ENCODE measurements at regions not wholly inside any gene's neighbourhood (a gene's known extent, or its start where the extent isn't known, plus 50 kb on each side); places are given as distances from the start of the nearest gene placed in this dataset.

DNA sequence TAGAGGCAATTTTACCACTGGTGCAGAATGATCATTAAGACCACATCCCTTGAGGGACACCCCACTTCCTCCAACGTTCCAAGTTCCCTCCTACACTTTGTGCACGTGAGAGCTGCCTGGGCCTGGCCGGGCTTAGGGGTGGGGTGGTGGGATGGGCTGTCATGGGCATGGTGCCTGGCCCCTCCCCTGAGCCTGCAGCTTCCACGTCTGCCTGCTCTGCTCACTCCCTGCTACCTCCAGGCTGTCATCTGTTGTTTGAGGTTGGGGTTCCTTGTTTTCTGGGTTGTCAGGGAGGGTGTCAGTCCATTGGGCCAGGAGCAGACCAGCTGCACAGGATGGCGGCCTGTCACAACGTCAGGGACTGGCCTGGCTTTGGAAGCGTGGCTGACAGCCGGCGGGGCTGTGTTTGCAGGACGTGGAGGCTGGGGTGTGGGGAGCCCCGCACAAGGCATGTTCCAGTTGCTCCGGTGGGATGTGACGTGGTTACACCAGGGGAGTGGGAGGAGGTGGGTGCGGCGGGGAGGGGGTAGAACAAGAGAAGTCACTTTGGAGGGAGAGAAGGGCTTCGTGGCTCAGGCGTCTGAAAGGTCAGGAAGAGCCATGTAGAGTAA lies 72.3 kb downstream of the RTP5 start:
- POLR2A ChIA-PET: no interaction called here
- no peak for DNase-seq (ENCODE audit: low read depth, low spot score)
- no peak overlapping the region for H3K4me3 ChIP-seq (ENCODE audit: low read depth, low read length)
- CTCF ChIA-PET: interaction anchor here (1.3 to 1.6 kb wide), 2 partner anchors 9 kb away, joined by 4 to 5 read pairs; no protein-coding TSS in a partner anchor
- TF ChIP-seq, protein P1, sequence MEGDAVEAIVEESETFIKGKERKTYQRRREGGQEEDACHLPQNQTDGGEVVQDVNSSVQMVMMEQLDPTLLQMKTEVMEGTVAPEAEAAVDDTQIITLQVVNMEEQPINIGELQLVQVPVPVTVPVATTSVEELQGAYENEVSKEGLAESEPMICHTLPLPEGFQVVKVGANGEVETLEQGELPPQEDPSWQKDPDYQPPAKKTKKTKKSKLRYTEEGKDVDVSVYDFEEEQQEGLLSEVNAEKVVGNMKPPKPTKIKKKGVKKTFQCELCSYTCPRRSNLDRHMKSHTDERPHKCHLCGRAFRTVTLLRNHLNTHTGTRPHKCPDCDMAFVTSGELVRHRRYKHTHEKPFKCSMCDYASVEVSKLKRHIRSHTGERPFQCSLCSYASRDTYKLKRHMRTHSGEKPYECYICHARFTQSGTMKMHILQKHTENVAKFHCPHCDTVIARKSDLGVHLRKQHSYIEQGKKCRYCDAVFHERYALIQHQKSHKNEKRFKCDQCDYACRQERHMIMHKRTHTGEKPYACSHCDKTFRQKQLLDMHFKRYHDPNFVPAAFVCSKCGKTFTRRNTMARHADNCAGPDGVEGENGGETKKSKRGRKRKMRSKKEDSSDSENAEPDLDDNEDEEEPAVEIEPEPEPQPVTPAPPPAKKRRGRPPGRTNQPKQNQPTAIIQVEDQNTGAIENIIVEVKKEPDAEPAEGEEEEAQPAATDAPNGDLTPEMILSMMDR (IDR thresholded peaks at IDR 0.05; ENCODE audit: insufficient read depth, low read length, missing control alignments): no peak

DNA sequence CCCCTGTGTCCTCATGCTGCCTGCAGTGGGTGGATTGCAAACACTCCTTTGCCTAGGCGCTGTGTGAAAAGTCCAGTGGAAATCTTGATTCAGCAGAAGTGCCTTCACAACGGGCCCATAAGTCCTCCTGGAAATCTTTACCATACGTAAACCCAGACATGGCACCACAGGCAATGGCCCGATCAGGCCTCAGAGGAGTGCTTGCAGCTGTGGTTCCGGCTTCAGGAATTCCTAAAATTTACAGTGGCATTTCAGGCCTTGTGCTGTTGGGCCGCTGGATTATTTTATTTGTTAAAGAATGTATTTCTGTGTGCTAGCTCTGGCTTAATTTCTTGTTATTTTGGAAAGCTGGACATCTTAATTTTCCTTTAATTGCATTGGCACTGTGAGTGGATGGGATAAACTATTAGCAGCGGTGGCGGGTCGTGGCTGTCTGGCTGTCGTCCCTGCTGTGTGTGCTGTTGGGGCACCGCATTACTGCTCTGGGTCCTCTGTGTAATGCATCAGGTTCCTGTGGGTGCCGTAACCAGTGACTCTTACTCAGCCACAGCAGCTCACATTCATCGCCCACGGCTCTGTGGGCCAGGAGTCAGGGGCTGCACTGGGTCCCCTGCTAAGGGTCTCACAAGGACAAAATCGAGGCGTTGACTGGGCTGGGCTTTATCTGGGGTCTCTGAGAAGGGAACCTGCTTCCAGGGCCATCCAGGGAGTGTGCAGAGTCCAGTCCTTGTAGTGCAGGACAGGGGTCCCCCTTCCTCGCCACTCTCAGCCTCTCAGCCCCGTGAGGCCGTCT lies 73.1 kb downstream of the RTP5 start:
- POLR2A ChIA-PET: no interaction called here
- CTCF ChIA-PET: interaction anchor here (1.3 kb wide), 1 partner anchor 8 kb away, joined by 5 read pairs; no protein-coding TSS in a partner anchor
- no peak for DNase-seq (ENCODE audit: low read depth, low spot score)
- H3K4me3 ChIP-seq (ENCODE audit: low read depth, low read length): no peak overlapping the region
- TF ChIP-seq, protein P1 (IDR thresholded peaks at IDR 0.05; ENCODE audit: insufficient read depth, low read length, missing control alignments): no peak

DNA sequence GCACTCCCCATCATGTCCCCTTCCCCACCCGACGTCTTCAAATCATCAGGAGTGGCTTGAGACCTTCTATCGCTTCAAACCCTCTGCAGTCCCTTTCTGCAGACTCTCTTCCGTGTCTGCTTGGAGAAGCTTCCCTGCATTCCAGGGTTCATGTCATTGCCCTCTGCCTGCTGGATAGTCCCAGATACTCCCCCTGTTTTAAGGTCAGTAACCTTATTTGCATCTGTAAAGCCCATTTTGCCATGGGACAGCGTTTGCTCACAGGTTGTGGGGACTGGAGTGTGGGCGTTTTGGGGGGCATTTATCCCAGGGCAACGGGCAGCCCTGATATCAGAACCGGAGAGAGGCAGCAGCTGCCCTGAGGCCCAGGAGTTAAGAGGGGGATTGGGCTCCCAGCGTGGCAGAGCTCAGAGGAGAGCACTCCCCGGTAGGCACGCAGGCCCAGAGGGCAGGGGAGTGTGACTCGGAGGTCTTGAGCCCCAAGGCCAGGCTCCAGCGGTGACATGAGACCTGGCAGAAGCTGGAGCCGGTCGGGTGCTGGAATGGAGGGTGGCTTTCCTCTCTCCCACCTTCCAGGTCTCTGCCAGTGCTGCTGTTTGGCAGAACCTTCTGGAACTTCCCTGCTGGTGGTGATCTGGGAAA lies 73.8 kb downstream of the RTP5 start:
- ChIA-PET POLR2A (no interaction called here), CTCF (interaction anchor here (1.3 kb wide), 1 partner anchor 8 kb away, joined by 5 read pairs; no protein-coding TSS in a partner anchor)
- DNase-seq (ENCODE audit: low read depth, low spot score): no peak
- no peak overlapping the region for H3K4me3 ChIP-seq (ENCODE audit: low read depth, low read length)
- TF ChIP-seq, protein P1 (IDR thresholded peaks at IDR 0.05; ENCODE audit: insufficient read depth, low read length, missing control alignments): no peak

DNA sequence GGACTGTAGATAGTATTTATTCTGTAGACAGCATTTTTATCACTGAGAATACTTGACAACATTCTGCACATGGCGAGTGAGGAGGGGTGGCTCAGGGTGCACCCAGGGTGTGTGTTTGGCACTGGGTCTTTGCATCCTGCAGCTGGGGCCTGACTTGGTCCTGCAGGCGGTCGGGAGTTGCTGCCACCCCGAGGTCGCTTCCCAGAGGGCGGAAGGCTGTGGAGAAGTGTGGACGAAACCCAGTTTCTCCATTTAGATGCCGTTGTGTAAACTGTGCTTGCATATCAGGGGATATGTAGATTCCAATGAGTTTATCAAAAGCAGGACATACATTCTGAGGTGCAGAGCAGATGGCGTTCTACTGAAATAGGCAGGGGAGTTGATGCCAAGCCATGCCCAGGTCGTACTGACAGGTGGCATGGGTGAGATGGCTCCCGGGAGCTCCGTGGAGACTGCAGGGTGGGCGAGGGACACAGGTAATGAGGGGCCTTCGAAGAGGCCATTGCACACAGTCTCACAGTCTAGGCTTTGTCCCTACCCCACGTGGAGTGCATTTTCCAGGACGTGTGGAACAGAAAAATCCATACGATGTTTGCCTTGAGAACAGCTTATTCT lies 74.5 kb downstream of the RTP5 start:
- CTCF ChIA-PET: no interaction called here
- TF ChIP-seq, protein P1 (IDR thresholded peaks at IDR 0.05; ENCODE audit: insufficient read depth, low read length, missing control alignments): no peak
- POLR2A ChIA-PET: no interaction called here

DNA sequence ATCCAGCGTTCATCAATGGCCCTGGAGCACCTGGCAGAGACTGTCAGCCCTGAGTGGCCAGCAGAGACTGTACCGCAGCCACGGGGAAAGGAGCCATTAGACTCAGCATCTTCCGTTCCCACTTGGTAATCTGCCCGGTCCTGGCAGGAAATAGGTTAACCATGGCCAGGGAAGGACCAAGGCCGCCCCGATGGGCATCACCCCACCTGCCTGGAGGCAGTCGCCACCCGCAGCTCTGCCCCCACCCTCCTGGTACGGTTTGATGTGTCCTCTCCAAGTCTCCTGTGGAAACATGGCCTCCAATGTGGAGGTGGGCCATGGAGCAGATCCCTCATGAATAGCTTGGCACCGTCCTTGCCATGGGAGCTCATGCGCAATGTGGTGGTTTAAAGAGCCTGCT lies 75.3 kb downstream of the RTP5 start:
- DNase-seq (ENCODE audit: low read depth, low spot score): no peak
- ChIA-PET CTCF (interaction anchor here (1.1 kb wide), 1 partner anchor 10 kb away, joined by 3 read pairs; no protein-coding TSS in a partner anchor), POLR2A (no interaction called here)
- no peak overlapping the region for H3K4me3 ChIP-seq (ENCODE audit: low read depth, low read length)
- TF ChIP-seq, protein P1 (IDR thresholded peaks at IDR 0.05; ENCODE audit: insufficient read depth, low read length, missing control alignments): no peak

More for the DNA sequence above, 74.5 kb downstream of the RTP5 start:
- DNase-seq (ENCODE audit: low read depth, low spot score): no peak
- no peak overlapping the region for H3K4me3 ChIP-seq (ENCODE audit: low read depth, low read length)
